NCI-H1930 (cell line): ENCODE measurements at regions not wholly inside any gene's neighbourhood (a gene's known extent, or its start where the extent isn't known, plus 50 kb on each side); places are given as distances from the start of the nearest gene placed in this dataset.
"Not testable (repeated sequence)": the region's sequence is repeated elsewhere in the genome, so short reads cannot be mapped to it uniquely, and the experiment has no call there.

Source experiments
- DNase-seq, 2 experiments: peaks; one replicate each; lab custom pipeline; 2025; lab: John Stamatoyannopoulos, UW

- DNase-seq = no peak
Observed at GRCh38 chr2:21966139-21966538, 842.4 kb downstream of the TDRD15 start.

DNA sequence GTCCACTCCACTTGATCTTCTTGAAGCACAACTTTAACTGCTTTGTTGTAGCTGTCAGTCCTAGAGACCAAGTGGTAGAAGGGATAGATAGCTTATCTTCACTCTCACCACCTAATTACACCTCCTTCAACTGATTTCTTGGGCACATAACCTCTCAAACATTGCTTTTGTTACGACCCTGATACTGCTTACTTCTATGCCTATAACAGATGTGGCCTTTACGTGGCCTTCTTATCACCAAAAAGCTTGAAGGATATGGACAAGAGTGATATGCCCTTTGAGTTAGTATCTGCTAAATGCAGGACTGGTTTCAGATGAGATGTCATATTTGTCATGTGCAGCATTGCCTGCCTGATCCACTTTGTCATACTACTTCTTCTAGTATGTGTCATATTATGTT is 847.2 kb downstream of the TDRD15 start:
- no peak for DNase-seq

DNA sequence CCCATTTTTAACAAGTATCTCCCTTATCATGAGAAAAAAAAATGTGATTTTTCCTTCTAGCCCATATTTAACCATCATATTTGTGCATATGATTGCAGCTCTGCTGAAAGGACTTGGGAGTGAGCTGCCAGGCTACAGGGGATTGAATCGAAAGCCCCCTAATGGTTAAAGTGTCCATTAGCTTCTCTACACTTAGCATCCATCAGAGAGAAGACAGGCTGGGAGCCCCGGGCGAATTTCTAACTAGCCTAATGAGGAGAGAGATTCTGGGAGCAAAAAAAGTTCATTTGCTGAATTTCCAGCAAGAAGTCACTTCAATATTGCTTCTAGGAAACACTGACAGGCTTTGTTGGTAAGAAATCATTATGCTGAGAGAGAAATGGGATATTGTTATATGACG is 848.8 kb downstream of the TDRD15 start:
- no peak for DNase-seq

DNA sequence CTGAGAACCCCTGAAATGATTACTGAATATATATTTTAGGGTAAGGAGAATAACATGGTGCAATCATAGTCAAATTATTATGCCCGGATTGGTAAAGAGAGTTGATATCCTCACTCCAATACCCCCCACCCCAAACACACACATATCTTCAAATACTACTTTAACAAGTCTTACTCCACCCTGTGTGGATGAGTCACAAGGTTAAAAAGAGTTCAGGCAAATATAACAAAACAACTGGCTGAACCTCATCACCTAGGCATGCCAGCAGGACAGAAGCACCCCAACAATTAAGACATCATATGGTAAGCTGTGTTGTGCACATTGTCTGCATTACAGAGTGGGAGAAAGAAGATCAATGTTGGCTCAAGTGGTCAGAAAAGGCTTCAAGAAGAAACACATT is 857.4 kb downstream of the TDRD15 start:
- no peak for DNase-seq

DNA sequence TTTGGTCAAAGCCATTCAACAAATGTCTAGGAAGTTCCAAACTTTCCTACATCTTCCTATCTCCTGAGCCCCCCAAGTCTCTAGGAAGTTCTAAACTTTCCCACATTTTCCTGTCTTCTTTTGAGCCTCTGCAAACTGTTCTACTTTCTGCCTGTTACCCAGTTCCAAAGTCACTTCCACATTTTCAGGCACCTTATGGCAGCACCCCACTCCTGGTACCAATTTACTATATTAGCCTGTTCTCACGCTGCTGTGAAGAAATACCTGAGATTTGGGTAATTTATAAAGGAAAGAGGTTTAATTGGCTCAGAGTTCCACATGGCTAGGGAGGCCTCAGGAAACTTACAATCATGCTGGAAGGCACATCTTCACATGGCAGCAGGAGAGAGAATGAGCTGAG is 869.2 kb downstream of the TDRD15 start:
- no peak for DNase-seq

GRCh38 chr2:21996339-21996738 is 872.6 kb downstream of the TDRD15 start:
- DNase-seq = no peak

DNA sequence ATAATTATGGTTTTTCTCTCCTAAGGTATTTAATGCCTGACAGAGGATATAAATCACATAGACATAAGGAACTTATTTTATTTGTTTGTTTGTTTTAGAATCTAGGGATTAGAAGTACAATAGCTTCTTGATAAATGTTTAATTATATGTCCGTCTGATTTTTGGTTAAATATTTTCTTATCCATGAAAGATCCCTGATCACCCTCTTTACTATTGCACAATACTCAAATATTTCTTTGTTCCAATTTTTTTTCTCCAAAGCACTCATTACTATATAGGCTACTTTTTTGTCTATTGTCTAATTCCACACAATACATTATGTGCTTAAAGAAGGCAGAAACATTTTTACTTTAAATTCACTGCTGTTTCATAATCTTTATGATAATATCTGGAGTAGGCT is 875.8 kb downstream of the TDRD15 start:
- DNase-seq = no peak

- DNase-seq = no peak
Observed at GRCh38 chr2:22002066-22002465, 878.3 kb downstream of the TDRD15 start.

DNA sequence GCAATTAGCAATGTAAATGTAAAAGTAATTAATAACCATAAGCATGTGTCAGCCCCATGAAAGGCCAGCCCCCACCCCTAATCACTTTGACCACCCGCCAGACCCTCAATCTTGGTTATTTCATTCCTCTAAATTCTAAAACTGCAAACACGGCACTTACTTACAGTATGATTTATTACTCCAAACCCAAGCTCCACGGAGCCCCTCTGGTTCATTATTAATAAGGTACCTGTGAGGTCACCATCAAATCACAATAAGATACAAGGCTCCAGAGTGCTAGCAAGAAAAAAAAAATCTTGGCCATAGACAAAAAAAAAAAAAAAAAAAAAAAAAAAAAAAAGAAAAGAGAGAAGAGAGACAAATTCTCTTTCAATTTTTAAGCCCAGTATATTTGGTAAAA is 879.5 kb downstream of the TDRD15 start:
- no peak for DNase-seq

GRCh38 chr2:22011048-22011447 is 887.3 kb downstream of the TDRD15 start:
- no peak for DNase-seq

- DNase-seq = no peak
Observed at GRCh38 chr2:22020091-22020742, 896.4 kb downstream of the TDRD15 start.

DNA sequence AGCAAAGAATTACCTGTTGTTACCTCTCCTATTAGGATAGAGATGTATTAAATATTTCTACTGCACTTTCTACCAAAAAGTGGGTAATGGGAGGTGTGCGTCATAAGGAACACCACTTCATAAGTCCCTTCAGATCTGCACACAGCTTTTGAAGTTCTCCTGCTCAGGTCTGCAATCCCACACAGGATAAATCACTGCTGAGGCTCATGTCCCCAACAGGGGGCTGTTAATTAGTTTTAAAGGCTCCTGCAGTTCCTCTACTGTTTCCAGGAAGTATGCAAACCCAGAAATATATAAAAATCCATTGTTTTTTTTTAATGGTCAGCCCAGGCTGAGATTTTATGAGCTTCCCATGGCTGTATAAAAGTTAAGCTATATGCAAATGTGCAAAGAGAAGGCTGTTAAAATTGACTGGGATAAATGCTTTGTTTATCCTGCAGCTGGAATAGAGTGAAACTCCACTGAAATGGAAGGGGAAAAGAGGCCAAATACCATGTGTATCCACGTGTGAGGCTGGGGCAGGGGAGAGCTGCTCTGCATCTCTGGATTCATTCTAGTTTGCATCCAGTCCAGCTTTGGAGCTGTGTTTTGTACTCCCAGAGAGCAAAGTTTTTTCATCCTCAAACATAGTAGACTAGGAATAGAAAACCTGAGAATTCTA is 903.7 kb downstream of the TDRD15 start:
- no peak for DNase-seq

GRCh38 chr2:22035361-22035830 is 911.6 kb downstream of the TDRD15 start:
- DNase-seq = no peak

DNA sequence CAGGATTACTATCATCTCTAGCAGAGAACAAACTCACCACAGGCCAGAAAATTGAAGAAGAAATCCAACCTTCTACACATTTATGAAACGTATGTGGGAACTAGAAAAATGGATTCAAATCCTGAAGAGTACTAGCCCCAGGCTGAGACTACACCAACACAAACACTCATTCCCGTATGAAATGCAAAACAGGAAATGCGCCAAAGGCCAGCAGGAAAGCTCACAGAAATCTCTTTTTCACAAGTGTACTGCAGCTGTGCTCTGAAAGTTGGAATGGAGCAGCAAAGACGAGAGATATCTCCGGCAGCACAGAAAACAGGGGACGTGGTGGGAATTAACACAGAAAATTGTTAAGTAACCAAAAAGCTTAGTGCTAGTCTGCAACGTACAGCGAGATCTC is 913.5 kb downstream of the TDRD15 start:
- DNase-seq = no peak

DNA sequence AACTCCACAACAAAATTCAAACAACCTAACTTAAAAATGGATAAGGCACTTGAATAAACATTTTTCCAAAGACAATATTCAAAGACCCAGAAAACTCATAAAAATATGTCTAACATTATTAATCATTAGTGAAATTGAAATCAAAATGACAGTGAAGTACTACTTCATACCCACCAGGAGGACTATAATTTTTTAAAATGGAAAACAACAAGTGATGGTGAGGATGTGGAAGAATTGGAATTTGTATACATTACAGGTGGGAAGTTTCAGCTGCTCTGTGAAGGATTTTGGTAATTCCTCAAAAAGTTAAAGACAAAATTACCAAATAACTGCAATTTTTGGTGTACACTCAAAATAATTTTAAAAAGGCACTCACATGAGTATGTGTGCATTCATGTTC is 920.0 kb downstream of the TDRD15 start:
- no peak for DNase-seq

- no peak for DNase-seq
Observed at GRCh38 chr2:22055784-22056620, 932.2 kb downstream of the TDRD15 start.

DNA sequence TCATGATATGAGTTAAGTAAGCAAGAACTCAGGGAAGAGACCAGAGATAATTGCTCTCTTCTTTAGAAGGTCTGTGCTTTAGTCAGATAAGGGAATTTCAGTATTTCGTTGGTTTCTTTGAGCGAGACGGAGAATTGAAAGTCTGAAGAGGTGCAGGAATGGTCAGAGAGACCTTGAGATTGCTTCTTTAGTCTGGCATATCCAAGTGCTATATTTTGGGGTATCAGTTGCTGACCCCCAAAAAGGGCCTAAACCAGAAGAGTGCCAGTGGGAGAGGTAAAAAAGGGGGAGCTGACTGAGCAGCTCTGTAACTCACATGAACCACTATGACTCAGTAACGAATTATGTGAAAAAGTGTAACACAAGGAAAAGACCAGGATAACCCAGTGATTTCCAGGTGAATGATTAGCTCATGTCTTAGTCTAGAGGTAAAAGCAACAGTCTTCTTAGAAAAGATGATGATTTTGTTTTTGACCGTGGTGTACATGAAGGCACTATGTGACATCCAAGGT is 932.9 kb downstream of the TDRD15 start:
- no peak for DNase-seq

DNA sequence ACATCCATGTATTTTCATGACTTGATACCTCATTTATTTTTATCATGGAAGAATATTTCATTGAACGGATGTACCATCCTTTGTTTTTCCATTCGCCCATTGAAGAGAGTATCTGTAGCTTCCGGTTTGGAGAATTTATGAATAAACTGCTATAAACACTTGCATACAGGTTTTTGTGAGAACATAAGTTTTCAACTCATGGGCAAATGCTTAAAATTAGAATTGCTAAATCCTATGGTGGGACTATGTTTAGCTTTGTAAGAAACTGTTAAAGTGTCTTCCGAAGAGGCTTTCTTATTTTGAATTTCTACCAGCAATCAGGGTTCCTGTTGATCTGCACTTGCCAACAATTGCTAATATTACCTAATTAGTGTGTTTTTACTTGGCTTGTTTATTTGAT is 938.9 kb downstream of the TDRD15 start:
- DNase-seq = no peak

GRCh38 chr2:22076454-22076853 is 952.7 kb downstream of the TDRD15 start:
- no peak for DNase-seq

DNA sequence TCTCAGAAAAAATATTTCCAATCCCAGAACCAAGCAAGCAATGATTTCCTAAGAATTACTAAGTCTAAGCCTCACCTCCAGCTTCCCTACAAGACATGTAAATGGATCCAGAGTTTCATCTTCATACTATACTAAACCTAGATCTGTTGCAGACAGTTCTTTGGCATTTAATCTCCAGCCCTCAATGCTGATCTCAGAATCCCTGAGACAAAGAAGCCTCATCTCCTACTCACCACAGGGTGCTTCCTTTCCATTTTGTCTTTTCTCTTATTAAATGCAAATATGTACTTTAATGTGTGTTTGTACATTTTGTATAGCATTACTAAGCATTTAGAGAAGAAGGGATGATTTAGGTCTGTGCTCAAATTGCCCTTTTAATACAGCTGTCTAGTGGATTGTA is 954.9 kb downstream of the TDRD15 start:
- DNase-seq = no peak

DNA sequence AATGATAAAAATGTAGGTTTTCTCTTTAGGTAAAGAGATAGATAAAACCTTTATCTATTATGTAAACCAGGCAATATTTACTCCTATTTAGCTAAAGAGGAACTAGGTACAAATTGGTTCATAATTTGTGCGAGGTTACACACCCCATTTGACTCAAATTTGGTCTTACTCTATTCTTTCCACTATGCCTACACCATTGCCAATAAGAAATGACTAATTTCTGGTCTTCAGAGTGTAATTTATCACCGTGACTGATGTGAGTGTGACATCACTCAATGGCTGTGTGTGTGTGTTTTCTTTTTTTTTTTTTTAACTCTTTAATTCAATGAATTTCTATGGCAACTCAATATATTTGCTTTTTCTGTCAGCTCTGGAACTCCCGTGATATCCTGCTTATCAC is 955.8 kb downstream of the TDRD15 start:
- DNase-seq = no peak

GRCh38 chr2:22086726-22087125 is 963.0 kb downstream of the TDRD15 start:
- DNase-seq = no peak

DNA sequence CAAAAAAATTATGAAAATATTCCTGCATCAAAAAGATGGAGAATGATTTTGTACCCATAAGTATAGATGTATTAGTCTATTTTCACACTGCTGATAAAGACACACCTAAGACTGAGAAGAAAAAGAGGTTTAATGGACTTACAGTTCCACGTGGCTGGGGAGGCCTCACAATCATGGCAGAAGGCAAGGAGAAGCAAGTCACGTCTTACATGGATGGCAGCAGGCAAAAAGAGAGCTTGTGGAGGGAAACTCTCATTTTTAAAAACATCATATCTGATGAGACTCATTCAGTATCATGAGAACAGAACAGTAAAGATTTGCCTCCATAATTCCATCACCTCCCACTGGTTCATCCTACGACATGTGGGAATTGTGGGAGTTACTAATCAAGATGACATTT is 979.8 kb downstream of the TDRD15 start:
- DNase-seq = not testable (repeated sequence)
